GM21717 (cell line): ENCODE measurements at regions not wholly inside any gene's neighbourhood (a gene's known extent, or its start where the extent isn't known, plus 50 kb on each side); places are given as distances from the start of the nearest gene placed in this dataset.
"Not testable (repeated sequence)": the region's sequence is repeated elsewhere in the genome, so short reads cannot be mapped to it uniquely, and the experiment has no call there.

ENCODE experiments used
- ATAC-seq: cut with Tn5 transposase; IDR thresholded peaks from one replicate; pipeline ENCODE4 v1.9.1; 2021; ENCODE audit warnings: mild to moderate bottlenecking, moderate library complexity; ENCODE audit not compliant: unreplicated experiment

- ATAC-seq, result no peak
These were observed 327.7 kb downstream of the TMX3 start for GRCh38 chr18:68387246-68387645.

- ATAC-seq, result not testable (repeated sequence)
These were observed 330.9 kb downstream of the TMX3 start for GRCh38 chr18:68383979-68384378.

- no peak for ATAC-seq
These were observed 338.0 kb downstream of the TMX3 start for GRCh38 chr18:68376926-68377325.

DNA sequence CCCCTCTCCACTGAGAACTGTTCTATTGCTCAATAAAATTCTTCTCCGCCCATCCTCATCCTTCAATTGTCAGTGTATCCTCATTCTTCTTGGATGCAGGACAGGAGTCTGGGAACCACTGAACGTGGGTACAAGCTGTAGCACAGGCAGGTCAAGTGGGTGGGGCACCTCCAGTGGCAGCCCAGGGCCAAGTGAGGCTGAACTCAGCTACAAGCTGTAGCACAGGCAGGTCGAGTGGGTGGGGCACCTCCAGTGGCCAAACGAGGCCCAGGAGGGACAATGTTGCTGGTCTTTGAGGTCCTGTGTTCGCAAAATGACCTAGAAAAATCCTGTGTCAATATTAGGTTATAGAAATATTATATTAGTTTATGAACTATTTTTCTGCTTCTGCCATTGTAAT is 352.0 kb downstream of the TMX3 start:
- no peak for ATAC-seq

DNA sequence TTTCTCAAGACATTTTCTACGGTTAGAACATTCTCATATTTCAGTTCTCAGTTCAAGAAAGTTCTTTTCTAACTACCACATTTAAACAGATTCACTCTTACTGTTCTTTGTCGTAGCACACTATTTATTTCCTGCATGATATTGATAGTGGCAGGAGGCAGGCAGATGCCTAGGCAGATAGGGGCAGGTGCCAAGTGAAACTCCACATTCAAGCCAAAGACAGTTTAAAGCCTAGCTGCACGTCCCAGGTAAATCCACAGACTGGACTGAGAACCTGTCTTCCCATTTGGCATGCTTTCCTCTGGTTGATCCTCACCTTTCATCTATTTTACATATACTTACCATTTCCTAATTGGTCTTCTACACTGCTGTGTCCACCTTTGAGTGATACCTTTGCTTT is 359.3 kb downstream of the TMX3 start:
- no peak for ATAC-seq

DNA sequence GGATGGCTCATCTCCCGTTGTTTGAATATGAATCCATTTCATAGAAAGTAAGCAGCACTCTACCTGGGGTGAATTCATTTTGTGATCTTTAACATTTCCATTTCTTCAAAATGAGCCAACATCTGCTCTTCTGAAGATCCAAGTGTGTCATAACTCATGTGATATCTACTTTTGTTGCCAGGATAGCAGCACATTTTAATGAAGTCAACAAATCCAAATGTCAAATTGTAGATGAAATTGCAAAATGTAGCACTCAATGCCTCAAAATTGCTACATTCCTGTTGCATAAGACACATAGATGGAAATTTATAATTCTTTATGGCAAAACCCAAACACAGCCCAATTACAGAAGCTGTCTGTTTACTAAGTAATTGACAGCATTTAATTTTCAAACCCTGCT is 360.7 kb downstream of the TMX3 start:
- no peak for ATAC-seq

DNA sequence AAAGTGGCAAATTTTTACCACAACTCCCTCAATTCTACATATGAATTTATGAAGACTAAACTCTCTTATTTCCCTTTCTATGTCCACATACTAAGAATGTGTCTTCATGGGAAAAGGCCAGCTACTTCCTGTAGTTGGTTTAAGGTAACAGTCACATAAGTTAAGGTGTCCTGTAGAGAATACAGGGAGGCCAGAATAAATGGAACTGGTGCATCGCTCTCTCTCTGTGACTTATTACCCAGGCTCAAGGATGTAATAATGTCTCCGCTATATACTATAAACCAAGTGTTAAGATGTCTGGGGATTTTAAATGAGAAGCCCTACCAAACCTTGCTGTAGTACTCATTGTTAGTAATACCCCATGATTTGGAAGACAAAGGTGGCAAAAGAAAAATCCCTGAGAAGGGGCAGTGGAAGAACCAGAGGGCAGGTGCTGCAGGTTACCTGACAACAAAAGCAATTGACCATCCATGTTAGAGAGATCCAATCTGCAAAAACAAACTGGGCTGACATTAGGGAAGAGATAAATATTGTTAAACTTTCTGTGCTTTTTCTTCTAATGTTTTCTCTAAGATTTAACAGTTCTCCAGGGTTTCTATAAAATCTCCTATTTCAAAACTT is 372.8 kb downstream of the TMX3 start:
- no peak for ATAC-seq

GRCh38 chr18:68340606-68341005 is 374.3 kb downstream of the TMX3 start:
- no peak for ATAC-seq

- no peak for ATAC-seq
These were observed 384.2 kb downstream of the TMX3 start for GRCh38 chr18:68330658-68331057.

GRCh38 chr18:68323921-68324320 is 391.0 kb downstream of the TMX3 start:
- ATAC-seq, result no peak

DNA sequence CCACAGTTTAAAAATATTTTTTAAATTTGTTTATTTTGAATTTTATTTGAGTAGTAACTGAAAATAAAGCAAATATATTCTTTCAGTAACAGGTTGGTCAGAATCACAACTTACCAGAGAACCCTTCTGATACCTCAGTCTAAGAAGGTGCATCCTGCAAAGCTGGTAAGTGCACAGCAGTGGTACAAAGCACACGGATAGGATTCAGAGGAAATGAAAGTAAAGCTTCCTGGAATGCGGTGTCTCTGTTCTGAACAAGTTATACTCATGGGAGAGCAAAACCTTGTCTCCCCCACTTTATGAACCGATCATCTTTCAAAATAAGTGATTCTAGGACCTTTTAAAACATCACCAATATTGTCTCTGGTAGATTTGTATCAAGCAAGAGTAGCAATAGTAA is 398.3 kb downstream of the TMX3 start:
- no peak for ATAC-seq

- ATAC-seq, result no peak
These were observed 400.5 kb downstream of the TMX3 start for GRCh38 chr18:68314403-68314802.

DNA sequence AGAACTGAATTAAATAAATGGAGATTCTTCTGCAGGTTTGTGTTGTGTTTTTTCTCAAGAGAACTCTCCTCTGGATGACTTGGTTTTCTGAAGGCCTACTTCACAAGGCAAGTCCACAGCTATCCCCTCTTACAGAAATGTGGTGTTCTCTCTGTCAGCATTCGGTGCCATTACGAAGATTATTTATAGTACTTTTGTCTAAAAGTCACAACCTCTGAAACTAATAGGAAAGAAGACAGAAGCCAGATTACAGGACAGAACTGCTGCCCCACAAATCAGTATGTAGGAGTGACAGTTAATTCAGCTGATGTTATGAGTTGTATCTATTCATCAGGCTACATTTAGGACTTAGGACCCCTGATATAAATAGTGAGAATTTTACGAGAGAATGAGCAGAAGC is 413.5 kb downstream of the TMX3 start:
- ATAC-seq, result no peak

DNA sequence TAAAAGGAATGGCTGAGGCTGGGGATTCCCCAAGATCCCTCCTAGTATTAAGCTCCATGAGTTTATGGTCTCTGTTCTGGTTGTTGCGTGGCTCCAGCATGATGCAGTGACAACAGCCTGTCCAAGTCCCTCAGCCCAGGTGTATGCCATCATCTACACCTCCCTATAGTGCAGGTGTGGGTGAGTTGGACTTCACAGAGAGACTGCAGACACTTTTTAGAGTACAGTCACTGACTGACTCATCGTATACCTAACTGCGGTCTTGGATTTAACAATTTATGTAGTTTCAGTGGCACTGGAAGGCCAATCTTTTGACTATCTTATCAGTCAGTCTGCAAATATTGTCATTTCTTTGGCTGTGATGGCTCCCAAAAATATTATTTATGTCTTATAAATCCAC is 415.0 kb downstream of the TMX3 start:
- ATAC-seq, result no peak

DNA sequence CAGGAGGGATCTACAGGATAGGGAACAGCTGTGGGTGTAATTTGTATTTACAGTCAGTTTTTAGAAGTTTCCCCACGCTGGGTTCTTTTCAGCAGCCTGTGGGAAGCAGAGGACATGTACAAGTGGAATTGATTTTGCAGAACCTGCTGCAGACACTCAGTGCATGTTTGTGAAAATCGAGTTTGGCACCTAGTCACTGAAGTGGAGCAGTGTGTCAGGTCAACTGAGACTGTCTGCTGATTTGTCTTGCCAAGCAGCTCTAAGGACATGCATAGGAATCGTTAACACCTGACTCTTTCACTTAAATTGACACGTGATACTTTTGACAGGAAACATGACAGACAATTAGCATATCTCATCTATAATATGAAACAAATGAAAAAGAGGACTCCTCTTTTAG is 416.6 kb downstream of the TMX3 start:
- no peak for ATAC-seq

DNA sequence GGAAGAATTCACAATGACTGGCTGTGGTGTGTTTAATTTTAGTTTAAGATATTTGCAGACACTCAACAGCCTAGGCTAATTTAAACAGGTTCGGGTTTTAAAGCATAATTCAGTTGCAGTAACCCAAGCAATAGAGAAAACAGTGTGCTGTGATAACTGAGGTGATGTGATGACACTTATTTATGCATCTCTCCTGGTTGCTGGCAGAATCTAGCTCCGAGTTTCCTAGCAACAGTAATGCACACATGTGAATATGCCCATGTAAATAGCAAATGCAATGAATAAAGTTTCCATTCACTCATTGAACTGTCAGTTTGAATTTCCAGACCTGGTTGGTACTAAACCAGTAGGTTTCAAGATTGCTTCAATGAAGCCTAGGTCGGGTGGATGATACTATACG is 426.5 kb downstream of the TMX3 start:
- ATAC-seq, result no peak

GRCh38 chr18:68284236-68284780 is 430.6 kb downstream of the TMX3 start:
- no peak for ATAC-seq

- ATAC-seq, result no peak
These were observed 431.1 kb downstream of the TMX3 start for GRCh38 chr18:68283834-68284233.

DNA sequence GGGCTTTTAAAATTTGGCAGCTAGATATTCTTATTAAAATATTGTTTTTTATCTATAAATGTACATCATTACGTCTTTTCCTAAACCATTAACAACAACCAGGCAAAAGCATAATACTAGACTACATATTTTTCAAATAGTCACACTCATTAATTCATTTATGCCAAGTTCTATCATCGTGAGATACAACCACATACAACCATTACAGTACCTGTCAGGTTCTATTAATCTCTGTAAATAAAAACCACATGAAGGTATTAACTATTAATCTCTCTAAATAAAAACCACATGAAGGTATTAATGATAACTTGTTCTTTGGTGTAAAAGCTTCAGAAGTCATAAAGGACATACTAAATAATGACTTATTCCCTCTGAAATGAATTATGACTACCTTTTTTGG is 432.7 kb downstream of the TMX3 start:
- no peak for ATAC-seq

DNA sequence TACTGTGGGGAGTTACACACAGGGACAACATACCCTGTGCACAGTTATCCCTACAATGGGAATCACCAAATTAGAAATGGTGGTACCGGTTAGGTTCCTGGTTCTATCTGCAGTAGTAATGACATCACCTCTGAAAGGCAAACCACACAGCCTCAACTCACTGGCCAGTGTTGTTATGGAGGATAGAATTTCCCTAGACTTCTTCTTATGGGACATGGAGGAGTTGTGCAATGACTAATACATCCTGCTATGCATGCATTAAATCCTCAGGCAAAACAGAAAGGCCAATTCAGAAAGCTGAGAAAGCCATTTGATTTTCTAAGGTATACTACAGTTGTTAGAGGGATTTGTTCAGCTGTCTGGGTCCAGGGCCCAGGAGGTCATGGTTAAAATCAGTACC is 439.3 kb downstream of the TMX3 start:
- ATAC-seq, result no peak

GRCh38 chr18:68270017-68270416 is 444.9 kb downstream of the TMX3 start:
- ATAC-seq, result no peak

DNA sequence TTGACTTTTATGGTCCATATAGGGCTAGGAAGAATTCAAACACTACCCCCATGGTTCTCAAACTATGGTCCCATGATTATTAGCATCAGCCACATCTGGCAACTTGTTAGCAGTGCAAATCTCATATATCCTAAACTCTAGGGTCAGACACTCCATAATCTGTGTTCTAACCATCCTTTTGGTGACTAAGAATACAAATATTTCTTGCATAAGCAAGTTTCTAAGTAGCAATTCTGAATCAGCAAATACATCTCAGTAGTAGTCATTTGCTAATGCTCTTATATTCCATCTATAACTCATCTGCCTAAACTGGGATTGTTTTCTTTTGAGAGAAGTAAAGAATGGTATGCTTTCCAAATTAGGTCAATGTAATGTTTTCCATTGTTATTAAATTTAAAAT is 447.3 kb downstream of the TMX3 start:
- no peak for ATAC-seq

DNA sequence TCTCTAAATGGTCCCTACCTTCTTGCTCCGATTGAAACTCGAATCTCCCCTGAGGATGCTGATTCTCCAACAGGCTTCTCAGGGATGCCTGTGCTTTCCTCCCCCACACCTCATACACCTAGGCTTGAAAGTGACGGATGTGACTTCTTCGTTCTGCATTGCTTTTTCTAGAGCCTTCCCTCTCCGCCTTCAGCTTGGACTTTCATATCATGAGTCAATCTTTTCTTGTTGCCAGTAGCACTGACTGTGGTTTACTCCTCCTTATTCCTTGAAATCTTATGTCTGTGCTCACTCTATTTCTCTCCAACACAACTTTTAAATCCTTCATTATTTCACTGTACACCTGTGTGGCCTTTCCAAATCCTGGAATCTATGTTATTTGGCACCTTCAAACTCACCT is 451.4 kb downstream of the TMX3 start:
- ATAC-seq, result no peak
